Smooth muscle cell (in vitro differentiated cells): ENCODE measurements at regions not wholly inside any gene's neighbourhood (a gene's known extent, or its start where the extent isn't known, plus 50 kb on each side); places are given as distances from the start of the nearest gene placed in this dataset.

Experiments used
- DNase-seq: peaks from one replicate; lab custom pipeline; 2025; ENCODE audit not compliant: unreplicated experiment; lab: John Stamatoyannopoulos, UW
- H2AFZ ChIP-seq: fragments of 200-600 bp; sonication (generic); 2 replicates; pipeline ENCODE4 v1.6.0; 2016; ENCODE audit warnings: antibody characterized with exemption, low read depth, mild to moderate bottlenecking
- H3F3A ChIP-seq: fragments of 200-600 bp; sonication (generic); 2 replicates; pipeline ENCODE4 v1.6.0; 2017; ENCODE audit warnings: antibody characterized with exemption, low read depth
- H3K27ac ChIP-seq: fragments of 200-600 bp; sonication (generic); 2 replicates; pipeline ENCODE4 v1.5.1; 2016; ENCODE audit warnings: low read depth, mild to moderate bottlenecking
- H3K27me3 ChIP-seq: fragments of 200-600 bp; sonication (generic); 2 replicates; pipeline ENCODE4 v1.6.1; 2016; ENCODE audit warnings: low read depth, mild to moderate bottlenecking
- H3K36me3 ChIP-seq: fragments of 200-600 bp; sonication (generic); 2 replicates; pipeline ENCODE4 v1.5.1; 2016; ENCODE audit warnings: low read depth
- H3K4me1 ChIP-seq: fragments of 200-600 bp; sonication (generic); 2 replicates; pipeline ENCODE4 v1.5.1; 2016; ENCODE audit warnings: low read depth
- H3K4me2 ChIP-seq: fragments of 200-600 bp; sonication (generic); 2 replicates; pipeline ENCODE4 v1.6.0; 2016; ENCODE audit warnings: mild to moderate bottlenecking
- H3K4me3 ChIP-seq: fragments of 200-600 bp; sonication (generic); 2 replicates; pipeline ENCODE4 v1.5.1; 2016; ENCODE audit warnings: mild to moderate bottlenecking
- H3K79me2 ChIP-seq: fragments of 200-600 bp; sonication (generic); 2 replicates; pipeline ENCODE4 v1.6.0; 2016; ENCODE audit warnings: low read depth, mild to moderate bottlenecking
- H3K9ac ChIP-seq: fragments of 200-600 bp; sonication (generic); 2 replicates; pipeline ENCODE4 v1.6.0; 2016; ENCODE audit warnings: low read depth
- H3K9me3 ChIP-seq: fragments of 200-600 bp; sonication (generic); replicated peaks from 2 replicates; pipeline ENCODE4 v1.5.1; 2016; ENCODE audit warnings: low read depth
- H4K20me1 ChIP-seq: fragments of 200-600 bp; sonication (generic); 2 replicates; pipeline ENCODE4 v1.6.0; 2016; ENCODE audit warnings: low read depth
- WGBS: methylation state at CpG from one replicate; pipeline ENCODE4 v1.1.7; 2016; ENCODE audit warnings: low lambda C conversion rate; 5-methylcytosine and 5-hydroxymethylcytosine counted together
- TF ChIP-seq, protein P1 (sequence below): fragments of 200-600 bp; sonication (generic); IDR thresholded peaks from 2 replicates; pipeline ENCODE4 v1.5.1; 2017; ENCODE audit warnings: borderline replicate concordance, mild to moderate bottlenecking, antibody characterized with exemption; ENCODE audit not compliant: insufficient read depth, poor library complexity, severe bottlenecking

- H3K9me3 ChIP-seq, result no peaks in the 10 kb centered on the region
- H3K27me3 ChIP-seq, result no peaks in the 10 kb centered on the region
- no peak overlapping the region for H3K27ac ChIP-seq
- H3K36me3 ChIP-seq, result no peaks in the 10 kb centered on the region
- 52% methylated on average over 9 of the region's 9 CpGs for WGBS
- no peaks in the 10 kb centered on the region for H3K79me2 ChIP-seq
- H3K4me3 ChIP-seq, result no peak overlapping the region
- no peak overlapping the region for H3K9ac ChIP-seq
- no peaks in the 10 kb centered on the region for H4K20me1 ChIP-seq
- H2AFZ ChIP-seq, result peak overlapping the region; percentile 6
- no peak overlapping the region for H3K4me2 ChIP-seq
- TF ChIP-seq, protein P1, sequence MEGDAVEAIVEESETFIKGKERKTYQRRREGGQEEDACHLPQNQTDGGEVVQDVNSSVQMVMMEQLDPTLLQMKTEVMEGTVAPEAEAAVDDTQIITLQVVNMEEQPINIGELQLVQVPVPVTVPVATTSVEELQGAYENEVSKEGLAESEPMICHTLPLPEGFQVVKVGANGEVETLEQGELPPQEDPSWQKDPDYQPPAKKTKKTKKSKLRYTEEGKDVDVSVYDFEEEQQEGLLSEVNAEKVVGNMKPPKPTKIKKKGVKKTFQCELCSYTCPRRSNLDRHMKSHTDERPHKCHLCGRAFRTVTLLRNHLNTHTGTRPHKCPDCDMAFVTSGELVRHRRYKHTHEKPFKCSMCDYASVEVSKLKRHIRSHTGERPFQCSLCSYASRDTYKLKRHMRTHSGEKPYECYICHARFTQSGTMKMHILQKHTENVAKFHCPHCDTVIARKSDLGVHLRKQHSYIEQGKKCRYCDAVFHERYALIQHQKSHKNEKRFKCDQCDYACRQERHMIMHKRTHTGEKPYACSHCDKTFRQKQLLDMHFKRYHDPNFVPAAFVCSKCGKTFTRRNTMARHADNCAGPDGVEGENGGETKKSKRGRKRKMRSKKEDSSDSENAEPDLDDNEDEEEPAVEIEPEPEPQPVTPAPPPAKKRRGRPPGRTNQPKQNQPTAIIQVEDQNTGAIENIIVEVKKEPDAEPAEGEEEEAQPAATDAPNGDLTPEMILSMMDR, result no peak
- no peak for DNase-seq
- no peaks in the 10 kb centered on the region for H3F3A ChIP-seq
- H3K4me1 ChIP-seq, result no peaks in the 10 kb centered on the region
Measured at GRCh38 chr18:72107647-72108383, 436.3 kb downstream of the CBLN2 start.

DNA sequence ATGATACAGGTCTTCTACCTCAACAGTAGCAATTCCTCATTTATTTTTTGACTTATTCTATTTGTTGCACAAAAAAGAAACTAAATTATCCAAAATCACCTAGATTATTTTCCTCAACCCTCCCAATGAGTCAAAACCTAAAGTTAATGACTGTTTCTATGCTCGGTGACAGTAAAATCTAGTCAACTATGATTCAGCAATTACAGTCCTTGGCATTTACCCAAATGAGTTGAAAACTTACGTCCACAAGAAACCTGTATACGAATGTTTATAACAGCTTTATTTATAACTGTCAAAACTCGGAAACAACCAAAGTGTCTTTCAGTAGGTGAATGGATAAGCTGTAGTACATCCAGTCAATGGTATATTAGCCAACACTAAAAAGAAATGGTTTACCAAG lies 439.3 kb downstream of the CBLN2 start:
- Histone ChIP-seq H3F3A (no peaks in the 10 kb centered on the region), H3K36me3 (no peaks in the 10 kb centered on the region), H3K9me3 (no peaks in the 10 kb centered on the region), H3K4me3 (no peak overlapping the region), H3K27ac (no peak overlapping the region), H3K79me2 (no peaks in the 10 kb centered on the region), H3K9ac (no peak overlapping the region), H2AFZ (no peak overlapping the region), H3K4me1 (no peaks in the 10 kb centered on the region), H4K20me1 (no peaks in the 10 kb centered on the region), H3K27me3 (no peaks in the 10 kb centered on the region), H3K4me2 (no peak overlapping the region)
- 83% methylated on average over 4 of the region's 4 CpGs for WGBS
- TF ChIP-seq, protein P1, result no peak
- no peak for DNase-seq

DNA sequence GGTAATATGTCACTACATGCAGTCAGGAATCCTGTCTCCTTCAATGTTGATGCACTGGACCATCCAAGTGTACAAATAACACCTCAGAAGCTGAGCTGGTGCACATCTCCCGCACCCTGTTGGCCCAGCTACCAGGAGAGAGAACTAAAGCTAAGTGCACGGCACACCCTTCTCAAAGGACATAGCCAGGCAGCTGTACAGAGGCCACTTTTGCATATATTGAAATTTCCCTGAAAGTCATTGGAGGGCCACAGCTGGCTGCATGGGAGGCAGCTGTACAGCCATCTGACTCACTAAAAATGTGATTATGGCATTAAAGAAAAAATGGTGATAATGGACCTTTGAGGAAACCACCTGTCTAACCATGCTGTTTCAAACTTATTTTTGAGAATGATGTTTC lies 441.7 kb downstream of the CBLN2 start:
- DNase-seq, result no peak
- no peaks in the 10 kb centered on the region for H3K36me3 ChIP-seq
- WGBS, result 46% methylated on average over 2 of the region's 2 CpGs
- no peaks in the 10 kb centered on the region for H3K9me3 ChIP-seq
- H3K27me3 ChIP-seq, result no peaks in the 10 kb centered on the region
- no peaks in the 10 kb centered on the region for H3K4me1 ChIP-seq
- H3K9ac ChIP-seq, result no peak overlapping the region
- no peak overlapping the region for H3K4me3 ChIP-seq
- H2AFZ ChIP-seq, result no peak overlapping the region
- H3K4me2 ChIP-seq, result no peak overlapping the region
- no peaks in the 10 kb centered on the region for H3F3A ChIP-seq
- no peak overlapping the region for H3K27ac ChIP-seq
- no peaks in the 10 kb centered on the region for H3K79me2 ChIP-seq
- H4K20me1 ChIP-seq, result no peaks in the 10 kb centered on the region
- TF ChIP-seq, protein P1, result no peak

GRCh38 chr18:72100465-72101004 lies 443.6 kb downstream of the CBLN2 start:
- no peaks in the 10 kb centered on the region for H3K9me3 ChIP-seq
- 90% methylated on average over 5 of the region's 5 CpGs for WGBS

More at GRCh38 chr18:72100465-72101004, 443.6 kb downstream of the CBLN2 start:
- Histone ChIP-seq H4K20me1 (no peaks in the 10 kb centered on the region), H3K4me1 (no peaks in the 10 kb centered on the region), H3K79me2 (no peaks in the 10 kb centered on the region), H2AFZ (no peak overlapping the region), H3K36me3 (no peaks in the 10 kb centered on the region), H3K4me3 (no peak overlapping the region), H3K4me2 (no peak overlapping the region), H3F3A (no peaks in the 10 kb centered on the region), H3K27ac (no peak overlapping the region), H3K9ac (no peak overlapping the region), H3K27me3 (no peaks in the 10 kb centered on the region)
- DNase-seq, result no peak
- TF ChIP-seq, protein P1, result no peak
